ENCODE measurements at regions not wholly inside any gene's neighbourhood (a gene's known extent, or its start where the extent isn't known, plus 50 kb on each side); places are given as distances from the start of the nearest gene placed in this dataset.
"Not testable (repeated sequence)": the region's sequence is repeated elsewhere in the genome, so short reads cannot be mapped to it uniquely, and the experiment has no call there.

- ATAC-seq, result no peak
Measured at GRCh38 chr18:8501044-8501443, 108.2 kb upstream of the RAB12 start.

GRCh38 chr18:8503248-8503647 is 106.0 kb upstream of the RAB12 start:
- no peak for ATAC-seq

- no peak for ATAC-seq
Measured at GRCh38 chr18:8504424-8504823, 104.8 kb upstream of the RAB12 start.

GRCh38 chr18:8504880-8505435 is 104.3 kb upstream of the RAB12 start:
- no peak for ATAC-seq

- no peak for ATAC-seq
Measured at GRCh38 chr18:8506251-8507049, 102.8 kb upstream of the RAB12 start.

- ATAC-seq, result no peak
Measured at GRCh38 chr18:8507361-8507760, 101.9 kb upstream of the RAB12 start.

GRCh38 chr18:8507915-8508705 is 101.1 kb upstream of the RAB12 start:
- no peak for ATAC-seq

- ATAC-seq, result no peak
Measured at GRCh38 chr18:8513249-8513648, 96.0 kb upstream of the RAB12 start.

- no peak for ATAC-seq
Measured at GRCh38 chr18:8514409-8514808, 94.8 kb upstream of the RAB12 start.

GRCh38 chr18:8515142-8515865 is 93.9 kb upstream of the RAB12 start:
- no peak for ATAC-seq

- ATAC-seq, result peak; percentile 66
Measured at GRCh38 chr18:8516371-8517250, 92.6 kb upstream of the RAB12 start.

- ATAC-seq, result no peak
Measured at GRCh38 chr18:8517276-8517675, 92.0 kb upstream of the RAB12 start.

- ATAC-seq, result no peak
Measured at GRCh38 chr18:8519102-8519501, 90.1 kb upstream of the RAB12 start.

GRCh38 chr18:8520266-8520665 is 89.0 kb upstream of the RAB12 start:
- no peak for ATAC-seq

- no peak for ATAC-seq
Measured at GRCh38 chr18:8522756-8523155, 86.5 kb upstream of the RAB12 start.

- ATAC-seq, result peak; percentile 15
Measured at GRCh38 chr18:8525692-8526091, 83.5 kb upstream of the RAB12 start.

GRCh38 chr18:8526332-8526731 is 82.9 kb upstream of the RAB12 start:
- no peak for ATAC-seq

GRCh38 chr18:8529609-8530008 is 79.6 kb upstream of the RAB12 start:
- no peak for ATAC-seq

- not testable (repeated sequence) for ATAC-seq
Measured at GRCh38 chr18:8531084-8531483, 78.2 kb upstream of the RAB12 start.

- no peak for ATAC-seq
Measured at GRCh38 chr18:8536231-8536630, 73.0 kb upstream of the RAB12 start.

GRCh38 chr18:8536922-8537321 is 72.3 kb upstream of the RAB12 start:
- ATAC-seq, result no peak

GRCh38 chr18:8537400-8537799 is 71.8 kb upstream of the RAB12 start:
- ATAC-seq, result no peak

All from esophagus mucosa (tissue), 1 donor.